SK-N-SH (cell line): ENCODE measurements at regions not wholly inside any gene's neighbourhood (a gene's known extent, or its start where the extent isn't known, plus 50 kb on each side); places are given as distances from the start of the nearest gene placed in this dataset.
A peak's percentile ranks its signal among the peaks of the same experiment; 100 is the strongest.

Experiments
- CTCF ChIA-PET: fragments of 300-600, 350-600 bp; formaldehyde crosslinking; extraction: SDS; loops from one replicate; lab custom pipeline; 2021; lab: Yijun Ruan, JAX
- POLR2A ChIA-PET: fragments of 350-600 bp; sonication (Branson Sonifier 250); formaldehyde crosslinking; extraction: SDS; loops from one replicate; lab custom pipeline; 2020; ENCODE audit warnings: antibody characterized with exemption, inconsistent platforms; lab: Yijun Ruan, JAX
- DNase-seq: peaks from one replicate; pipeline ENCODE4 v3.0.0; 2012
- H2AFZ ChIP-seq: fragments of 200-600 bp; sonication (generic); 2 replicates; pipeline ENCODE4 v1.8.1; 2016; ENCODE audit warnings: antibody characterized with exemption, mild to moderate bottlenecking, low read depth
- H3F3A ChIP-seq: fragments of 200-600 bp; sonication (generic); replicated peaks from 2 replicates; pipeline ENCODE3; 2016; ENCODE audit warnings: antibody characterized with exemption, mild to moderate bottlenecking; ENCODE audit not compliant: insufficient read depth
- H3K27ac ChIP-seq, 2 experiments: fragments of 200-500 bp in 1 of 2; fragments of 200-600 bp in 1 of 2; sonication (Bioruptor generic) in 1 of 2; sonication (generic), shearing (Covaris generic) in 1 of 2; 2 replicates each; pipeline versions ENCODE4 v1.5.1 to v1.6.1; 2014 to 2016; ENCODE audit warnings: low read depth in 2 of 2, inconsistent platforms in 1 of 2, low read length in 1 of 2, mild to moderate bottlenecking in 1 of 2, mixed read lengths in 1 of 2
- H3K27me3 ChIP-seq: fragments of 200-600 bp; sonication (generic), shearing (Covaris generic); 2 replicates; pipeline ENCODE4 v1.6.1; 2016; ENCODE audit warnings: mixed run types; ENCODE audit not compliant: insufficient read depth
- H3K36me3 ChIP-seq, 2 experiments: fragments of 200-500 bp in 1 of 2; fragments of 200-600 bp in 1 of 2; sonication (Bioruptor generic) in 1 of 2; sonication (generic) in 1 of 2; replicated peaks in 1 of 2; 2 replicates each; pipeline versions ENCODE3 to v1.5.1; 2014 to 2016; ENCODE audit warnings: low read length in 1 of 2, mild to moderate bottlenecking in 1 of 2; ENCODE audit not compliant: insufficient read depth in 2 of 2, control insufficient read depth in 1 of 2
- H3K4me1 ChIP-seq, 2 experiments: fragments of 200-500 bp in 1 of 2; fragments of 200-600 bp in 1 of 2; sonication (Bioruptor generic) in 1 of 2; sonication (generic), shearing (Covaris generic) in 1 of 2; 2 replicates each; pipeline versions ENCODE4 v1.5.1 to v1.6.1; 2014 to 2016; ENCODE audit warnings: low read depth in 1 of 2, low read length in 1 of 2, mixed run types in 1 of 2; ENCODE audit not compliant: insufficient read depth in 2 of 2, control insufficient read depth in 1 of 2
- H3K4me2 ChIP-seq: fragments of 200-600 bp; sonication (generic), shearing (Covaris generic); 2 replicates; pipeline ENCODE4 v1.6.1; 2017; ENCODE audit warnings: mixed run types
- H3K4me3 ChIP-seq, 2 experiments: fragments of 200-500 bp in 1 of 2; fragments of 200-600 bp in 1 of 2; sonication (Bioruptor generic) in 1 of 2; sonication (generic), shearing (Covaris generic) in 1 of 2; 2 replicates each; pipeline versions ENCODE4 v1.5.1 to v1.8.1; 2014 to 2016; ENCODE audit warnings: low read depth in 2 of 2, inconsistent platforms in 1 of 2, low read length in 1 of 2, mild to moderate bottlenecking in 1 of 2, mixed read lengths in 1 of 2, moderate library complexity in 1 of 2
- H3K79me2 ChIP-seq: fragments of 200-600 bp; sonication (generic); 2 replicates; pipeline ENCODE4 v1.8.1; 2017; ENCODE audit warnings: mild to moderate bottlenecking; ENCODE audit not compliant: insufficient read depth
- H3K9ac ChIP-seq: fragments of 200-600 bp; sonication (generic); 2 replicates; pipeline ENCODE4 v1.6.1; 2017; ENCODE audit warnings: mixed run types
- H3K9me2 ChIP-seq: fragments of 200-600 bp; sonication (generic); 2 replicates; pipeline ENCODE4 v1.6.1; 2017; ENCODE audit warnings: mixed run types
- H3K9me3 ChIP-seq: fragments of 200-600 bp; sonication (generic); 2 replicates; pipeline ENCODE4 v1.6.1; 2017; ENCODE audit warnings: mixed run types, mild to moderate bottlenecking, moderate library complexity
- H4K20me1 ChIP-seq: fragments of 200-600 bp; sonication (generic); 2 replicates; pipeline ENCODE4 v1.6.1; 2017; ENCODE audit warnings: mild to moderate bottlenecking, mixed run types; ENCODE audit not compliant: insufficient read depth
- ELF1 ChIP-seq: IDR thresholded peaks from 2 replicates; pipeline ENCODE4 v1.4.0; 2012
- EP300 ChIP-seq, 2 experiments: IDR thresholded peaks; 2 replicates each; pipeline versions ENCODE4 v1.4.0 to v1.6.1; 2012; ENCODE audit warnings: borderline replicate concordance in 1 of 2, low read depth in 1 of 2, low read length in 1 of 2
- EZH2phosphoT487 ChIP-seq: fragments of 200-600 bp; sonication (generic); IDR thresholded peaks from 2 replicates; pipeline ENCODE4 v1.6.1; 2017; ENCODE audit warnings: low read depth, mixed run types, mild to moderate bottlenecking, antibody characterized with exemption, moderate library complexity, borderline replicate concordance
- FOSL2 ChIP-seq: IDR thresholded peaks from 2 replicates; pipeline ENCODE4 v1.4.0; 2012; ENCODE audit warnings: low read depth, mild to moderate bottlenecking, moderate library complexity, borderline replicate concordance
- IRF3 ChIP-seq: fragments of 150-350 bp; IDR thresholded peaks from 2 replicates; pipeline ENCODE4 v1.6.1; 2016; ENCODE audit warnings: mild to moderate bottlenecking, low read depth, low read length
- JUND ChIP-seq: IDR thresholded peaks from 2 replicates; pipeline ENCODE4 v1.4.0; 2012
- NFIC ChIP-seq: IDR thresholded peaks from 2 replicates; pipeline ENCODE4 v1.4.0; 2012; ENCODE audit warnings: borderline replicate concordance
- NRF1 ChIP-seq: IDR thresholded peaks from 2 replicates; pipeline ENCODE4 v1.6.1; 2012; ENCODE audit warnings: low read depth, mild to moderate bottlenecking, low read length
- POLR2AphosphoS5 ChIP-seq: IDR thresholded peaks from 2 replicates; pipeline ENCODE4 v1.6.1; 2012; ENCODE audit warnings: low read depth, low read length
- REST ChIP-seq: IDR thresholded peaks from 2 replicates; pipeline ENCODE4 v1.6.1; 2012; ENCODE audit warnings: mild to moderate bottlenecking, low read depth, low read length, moderate library complexity
- SIN3A ChIP-seq: IDR thresholded peaks from 2 replicates; pipeline ENCODE4 v1.6.1; 2012; ENCODE audit warnings: low read depth, mild to moderate bottlenecking, low read length, moderate library complexity, borderline replicate concordance
- TAF1 ChIP-seq: IDR thresholded peaks from 2 replicates; pipeline ENCODE4 v1.6.1; 2012; ENCODE audit warnings: low read depth, mild to moderate bottlenecking, low read length, moderate library complexity, borderline replicate concordance
- TCF12 ChIP-seq: IDR thresholded peaks from 2 replicates; pipeline ENCODE4 v1.4.0; 2012
- YY1 ChIP-seq: IDR thresholded peaks from 2 replicates; pipeline ENCODE4 v1.4.0; 2012; ENCODE audit warnings: low read depth, mild to moderate bottlenecking
- WGBS: methylation state at CpG from one replicate; pipeline ENCODE4 v1.1.6; 2017; ENCODE audit warnings: low lambda C conversion rate; 5-methylcytosine and 5-hydroxymethylcytosine counted together

GRCh38 chr4:153116291-153116680, 88.0 kb upstream of the TRIM2 start:
- H3K36me3 ChIP-seq, result no peaks in the 10 kb centered on the region
- H4K20me1 ChIP-seq, result no peaks in the 10 kb centered on the region
- TF ChIP-seq TCF12, result no peak
- no peak for TF ChIP-seq POLR2AphosphoS5
- TF ChIP-seq NFIC, result no peak
- no peak for TF ChIP-seq EP300 (IDR thresholded peaks at IDR 0.05; ENCODE audit: borderline replicate concordance in 1 of 2, low read depth in 1 of 2, low read length in 1 of 2)
- no peak for TF ChIP-seq FOSL2
- no peak for TF ChIP-seq IRF3
- TF ChIP-seq YY1, result no peak
- ChIA-PET POLR2A (no interaction called here), CTCF (interaction anchor here (0.6 kb wide), 1 partner anchor 226 kb away, joined by 3 read pairs; no protein-coding TSS in a partner anchor)
- peak overlapping the region; percentile 38 to 45; a peak in 3 of 4 replicates for H3K27ac ChIP-seq
- H3K27me3 ChIP-seq, result no peaks in the 10 kb centered on the region
- H3K9ac ChIP-seq, result no peak overlapping the region
- no peaks in the 10 kb centered on the region for H3K9me3 ChIP-seq
- no peaks in the 10 kb centered on the region for H3K79me2 ChIP-seq
- 94% methylated on average over 3 of the region's 3 CpGs for WGBS
- peaks cover 0 to 9% of the 10 kb centered on the region in 2 experiments; a peak in 3 of 4 replicates for H3K4me1 ChIP-seq
- H2AFZ ChIP-seq, result 0 out of 2 replicates have a peak overlapping the region, but pooled peaks have one; percentile 52
- peak overlapping the region in 1 of 2 experiments; percentile 30; a peak in 1 of 4 replicates for H3K4me3 ChIP-seq
- no peak for DNase-seq
- no peaks in the 10 kb centered on the region for H3K9me2 ChIP-seq
- peaks cover 9% of the 10 kb centered on the region for H3F3A ChIP-seq
- H3K4me2 ChIP-seq, result peak overlapping the region; percentile 63

GRCh38 chr4:153116801-153117200, 87.4 kb upstream of the TRIM2 start:
- no peak overlapping the region for H3K4me3 ChIP-seq
- no peaks in the 10 kb centered on the region for H3K9me3 ChIP-seq
- POLR2A ChIA-PET, result no interaction called here
- H3K27me3 ChIP-seq, result no peaks in the 10 kb centered on the region
- H3K9me2 ChIP-seq, result no peaks in the 10 kb centered on the region
- no peaks in the 10 kb centered on the region for H3K79me2 ChIP-seq
- no peak for TF ChIP-seq SIN3A
- no peak for TF ChIP-seq TAF1
- TF ChIP-seq NRF1, result no peak
- TF ChIP-seq ELF1, result no peak
- TF ChIP-seq REST, result no peak
- TF ChIP-seq JUND, result no peak
- TF ChIP-seq EZH2phosphoT487, result no peak
- TF ChIP-seq TCF12, result no peak
- TF ChIP-seq YY1, result no peak
- no peak for TF ChIP-seq POLR2AphosphoS5
- H3K36me3 ChIP-seq, result no peaks in the 10 kb centered on the region
- WGBS, result 84% methylated on average over 1 of the region's 1 CpG
- H2AFZ ChIP-seq, result no peak overlapping the region
- H4K20me1 ChIP-seq, result no peaks in the 10 kb centered on the region
- no peak overlapping the region for H3K9ac ChIP-seq
- H3K4me1 ChIP-seq, result peaks cover 0 to 9% of the 10 kb centered on the region in 2 experiments; a peak in 3 of 4 replicates
- CTCF ChIA-PET, result interaction anchor here (0.6 to 3.0 kb wide), 3 partner anchors 11 to 226 kb away, joined by 3 to 12 read pairs (median 7); no protein-coding TSS in a partner anchor
- no peak overlapping the region for H3K27ac ChIP-seq
- H3F3A ChIP-seq, result peaks cover 9% of the 10 kb centered on the region
- H3K4me2 ChIP-seq, result no peak overlapping the region
- DNase-seq, result no peak
